HG03108 (cell line): ENCODE measurements at regions not wholly inside any gene's neighbourhood (a gene's known extent, or its start where the extent isn't known, plus 50 kb on each side); places are given as distances from the start of the nearest gene placed in this dataset.
"Not testable (repeated sequence)": the region's sequence is repeated elsewhere in the genome, so short reads cannot be mapped to it uniquely, and the experiment has no call there.

ENCODE experiments used
- ATAC-seq: cut with Tn5 transposase; IDR thresholded peaks from one replicate; pipeline ENCODE4 v1.9.1; 2021; ENCODE audit warnings: moderate library complexity; ENCODE audit not compliant: unreplicated experiment

GRCh38 chr10:80697926-80698325, 160.2 kb downstream of the SH2D4B start:
- no peak for ATAC-seq

DNA sequence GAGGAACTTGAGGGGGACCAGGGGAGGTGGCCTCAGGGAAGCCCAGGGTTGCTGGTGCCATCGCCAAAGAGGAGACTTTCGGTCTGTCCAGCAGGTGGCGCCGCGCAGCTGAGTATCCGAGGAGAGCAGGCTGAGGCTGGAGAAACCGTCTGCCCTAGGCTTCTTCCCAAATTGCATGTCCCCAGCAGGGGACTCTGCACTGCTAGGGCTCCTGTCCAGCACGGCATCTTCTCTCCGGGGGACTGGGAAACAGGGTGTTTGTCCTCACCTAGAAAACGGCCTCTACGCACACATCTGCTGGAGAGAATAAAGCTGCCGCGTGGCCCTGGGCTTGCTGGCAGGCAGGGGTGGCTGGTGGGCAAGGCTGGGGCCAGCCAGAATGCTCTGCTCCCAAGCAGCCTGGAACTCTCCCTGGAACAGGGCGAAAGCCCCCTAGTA, 161.9 kb downstream of the SH2D4B start:
- ATAC-seq: peak; percentile 76

GRCh38 chr10:80700252-80700651, 162.6 kb downstream of the SH2D4B start:
- ATAC-seq: no peak

GRCh38 chr10:80700760-80701444, 163.2 kb downstream of the SH2D4B start:
- no peak for ATAC-seq

GRCh38 chr10:80701706-80702105, 164.0 kb downstream of the SH2D4B start:
- ATAC-seq: no peak

DNA sequence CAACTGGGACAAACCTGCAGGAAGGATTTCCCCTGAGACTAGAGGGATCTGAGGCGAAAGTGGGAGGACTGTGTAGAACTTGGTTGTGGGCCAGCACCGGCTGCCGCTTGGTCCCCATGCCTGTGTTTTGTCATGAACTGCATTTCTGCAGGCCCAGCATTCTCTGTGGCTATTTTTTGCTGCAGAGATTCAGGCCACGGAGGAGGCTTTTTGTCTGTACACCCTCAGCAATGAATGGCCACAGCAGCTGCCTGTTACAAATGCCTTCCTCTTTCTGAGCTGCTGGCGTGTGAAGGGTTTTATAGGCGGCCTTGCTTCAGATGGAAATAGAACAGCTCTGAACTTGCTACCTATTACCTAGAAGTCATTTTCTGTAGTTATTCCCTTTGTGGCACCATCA, 164.4 kb downstream of the SH2D4B start:
- ATAC-seq: no peak

- ATAC-seq: no peak
Observed at GRCh38 chr10:80705899-80706298, 168.2 kb downstream of the SH2D4B start.

- ATAC-seq: no peak
Observed at GRCh38 chr10:80708185-80708584, 170.5 kb downstream of the SH2D4B start.

GRCh38 chr10:80708808-80709207, 171.1 kb downstream of the SH2D4B start:
- no peak for ATAC-seq

- ATAC-seq: no peak
Observed at GRCh38 chr10:80709866-80710265, 172.2 kb downstream of the SH2D4B start.

DNA sequence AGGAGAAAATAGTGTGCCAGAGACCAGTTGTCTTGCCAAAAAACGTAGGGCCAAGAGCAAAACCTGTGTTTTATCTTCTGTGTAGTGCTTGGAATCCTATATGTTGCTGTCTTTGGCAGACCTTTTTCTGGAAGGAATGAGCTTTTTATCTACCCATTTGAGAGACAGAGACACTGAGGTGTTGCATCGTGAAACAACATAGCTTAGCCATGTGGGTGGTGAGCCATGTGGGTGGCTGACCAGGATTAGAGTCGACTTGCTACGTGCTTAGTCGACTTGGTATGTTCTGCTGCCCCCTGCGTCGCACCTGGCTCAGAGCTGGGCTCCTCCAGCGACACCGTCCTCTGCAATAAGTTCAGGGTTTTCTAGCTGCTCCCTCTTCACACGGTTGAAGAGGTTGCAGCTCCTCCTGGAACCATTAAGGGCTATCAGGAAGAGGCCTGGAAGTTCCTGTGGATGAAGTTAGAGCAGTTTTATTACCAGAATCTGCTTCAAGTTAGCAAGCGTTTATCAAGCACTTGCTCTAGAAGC, 175.8 kb downstream of the SH2D4B start:
- ATAC-seq: no peak

- no peak for ATAC-seq
Observed at GRCh38 chr10:80714566-80714965, 176.9 kb downstream of the SH2D4B start.

DNA sequence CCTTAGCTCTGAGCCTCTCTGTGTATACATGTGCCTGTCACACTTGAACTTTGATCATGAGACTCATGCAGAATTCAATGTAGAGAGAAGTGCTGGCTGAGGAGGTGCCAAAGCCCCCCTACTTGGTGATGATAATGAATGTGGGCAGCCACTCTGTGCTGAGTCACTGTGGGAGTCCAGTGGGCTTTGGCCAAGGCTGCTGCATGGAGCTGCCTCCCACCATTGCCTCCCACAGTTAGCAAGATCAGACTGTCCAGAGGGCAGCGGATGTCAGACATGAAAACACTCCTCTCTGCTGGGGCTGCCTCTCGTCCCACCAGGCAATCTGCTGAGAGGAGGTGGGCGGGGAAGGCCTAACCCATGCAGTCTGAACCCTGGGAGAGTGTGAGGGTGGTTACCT, 180.3 kb downstream of the SH2D4B start:
- no peak for ATAC-seq

GRCh38 chr10:80719935-80720334, 182.2 kb downstream of the SH2D4B start:
- no peak for ATAC-seq

DNA sequence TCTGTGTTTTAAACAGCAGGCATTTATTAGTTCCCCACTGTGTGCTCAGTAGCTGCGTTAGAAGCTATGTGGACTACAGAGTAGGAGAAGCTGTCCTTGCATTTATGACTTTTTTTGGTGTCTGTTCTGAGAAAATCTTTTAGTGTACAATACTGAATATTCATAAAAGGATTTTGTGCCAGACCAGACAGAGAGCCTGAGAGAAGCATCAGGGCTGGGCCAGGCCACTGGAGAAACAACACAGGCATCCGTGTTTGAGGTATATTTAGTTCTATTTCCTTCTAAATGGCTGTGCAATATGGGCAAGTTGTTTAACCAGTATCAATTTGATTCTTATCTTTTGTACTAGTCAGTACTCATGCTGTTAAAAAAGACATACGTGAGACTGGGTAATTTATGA, 182.8 kb downstream of the SH2D4B start:
- no peak for ATAC-seq

GRCh38 chr10:80728354-80728753, 190.7 kb downstream of the SH2D4B start:
- not testable (repeated sequence) for ATAC-seq

DNA sequence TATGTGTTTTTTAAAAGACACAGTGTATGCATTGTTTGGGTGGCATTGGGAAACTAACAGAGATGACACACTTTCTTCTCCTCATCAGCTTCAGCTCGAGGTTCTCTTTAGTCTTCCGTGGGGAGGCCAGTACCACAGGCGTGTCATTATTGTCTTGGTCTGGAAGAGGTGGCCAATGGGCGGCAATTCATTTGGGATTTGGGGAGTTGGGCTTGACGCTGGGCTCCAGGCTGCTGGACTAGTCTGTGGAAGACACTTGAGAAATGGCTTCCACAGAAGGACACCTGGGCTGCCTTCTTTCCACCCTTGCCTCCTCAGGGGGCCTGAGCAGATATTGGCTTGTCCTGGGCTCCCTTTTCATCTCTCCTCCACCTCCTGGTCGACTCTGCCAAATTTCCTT, 192.2 kb downstream of the SH2D4B start:
- no peak for ATAC-seq

- no peak for ATAC-seq
Observed at GRCh38 chr10:80730522-80730921, 192.8 kb downstream of the SH2D4B start.

- ATAC-seq: no peak
Observed at GRCh38 chr10:80734589-80734988, 196.9 kb downstream of the SH2D4B start.

- ATAC-seq: no peak
Observed at GRCh38 chr10:80737209-80737608, 199.5 kb downstream of the SH2D4B start.

GRCh38 chr10:80739328-80739727, 201.6 kb downstream of the SH2D4B start:
- ATAC-seq: no peak

DNA sequence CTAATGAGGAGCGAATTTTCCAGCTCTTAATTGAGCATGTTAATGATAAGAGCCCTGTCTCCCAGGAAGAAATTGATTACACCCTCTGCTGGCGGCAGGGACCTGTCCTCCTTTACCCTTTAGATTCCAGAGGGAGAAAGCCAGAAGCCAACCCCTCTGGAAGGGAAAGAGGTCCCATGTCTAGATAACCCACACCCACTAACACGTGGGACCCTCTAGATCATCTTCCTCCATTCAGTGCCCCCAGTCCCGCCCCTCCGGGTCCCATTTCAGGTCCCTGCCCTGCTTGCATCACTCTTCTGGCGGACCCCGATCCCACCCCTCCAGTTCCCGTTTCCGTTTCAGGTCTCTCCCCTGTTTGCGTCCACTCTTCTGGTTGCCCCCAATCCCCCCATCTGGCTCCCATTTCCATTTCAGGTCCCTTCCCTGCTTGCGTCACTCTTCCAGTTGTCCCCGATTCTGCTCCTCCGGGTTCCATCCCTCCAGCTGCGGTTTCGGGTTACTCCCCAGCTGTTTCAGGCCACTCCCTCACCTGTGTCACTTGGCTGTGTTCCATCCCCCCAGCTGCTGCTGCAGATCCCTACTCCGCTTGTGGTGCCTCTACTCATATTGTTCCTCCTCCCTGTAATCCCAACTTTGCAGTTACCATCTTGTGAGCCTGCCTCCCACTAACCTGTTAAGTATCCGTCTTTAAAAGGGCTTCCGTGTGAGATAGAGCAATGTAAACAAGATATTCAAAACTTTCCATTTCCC, 202.4 kb downstream of the SH2D4B start:
- no peak for ATAC-seq
